Breast epithelium (tissue), 3 donors: ENCODE measurements at regions not wholly inside any gene's neighbourhood (a gene's known extent, or its start where the extent isn't known, plus 50 kb on each side); places are given as distances from the start of the nearest gene placed in this dataset.

Experiments
- POLR2A ChIP-seq: fragments of 450-650 bp; IDR thresholded peaks from one replicate; pipeline ENCODE4 v1.6.1; 2016; ENCODE audit warnings: antibody characterized with exemption, mild to moderate bottlenecking, moderate library complexity
- TF ChIP-seq, protein P1 (sequence below), 3 donors: fragments of 450-650 bp; IDR thresholded peaks; one replicate each; pipeline ENCODE4 v1.5.1; 2016 to 2017; ENCODE audit warnings: antibody characterized with exemption in 3 of 3, mild to moderate bottlenecking in 3 of 3, moderate library complexity in 3 of 3

DNA sequence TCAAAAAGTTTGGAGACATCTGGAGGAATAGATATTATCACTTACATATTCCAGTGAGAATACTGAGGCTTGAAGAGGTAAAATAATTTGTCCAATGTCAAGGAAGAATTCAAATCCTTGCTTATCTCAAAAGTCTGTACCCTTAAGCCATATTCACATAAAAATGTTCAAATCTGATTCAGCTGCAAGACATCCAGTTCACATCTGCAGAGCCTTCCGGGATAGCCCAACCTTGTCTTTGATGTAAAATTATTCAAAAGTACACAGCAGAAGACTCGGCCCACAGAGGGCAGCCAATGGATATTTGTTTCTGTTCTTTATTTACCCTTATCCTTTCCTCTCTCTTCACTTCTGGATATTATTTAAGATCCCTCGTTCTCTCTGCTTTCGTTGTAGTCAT is 1183.8 kb upstream of the WWC1 start:
- no peak for TF ChIP-seq POLR2A
- TF ChIP-seq, protein P1, sequence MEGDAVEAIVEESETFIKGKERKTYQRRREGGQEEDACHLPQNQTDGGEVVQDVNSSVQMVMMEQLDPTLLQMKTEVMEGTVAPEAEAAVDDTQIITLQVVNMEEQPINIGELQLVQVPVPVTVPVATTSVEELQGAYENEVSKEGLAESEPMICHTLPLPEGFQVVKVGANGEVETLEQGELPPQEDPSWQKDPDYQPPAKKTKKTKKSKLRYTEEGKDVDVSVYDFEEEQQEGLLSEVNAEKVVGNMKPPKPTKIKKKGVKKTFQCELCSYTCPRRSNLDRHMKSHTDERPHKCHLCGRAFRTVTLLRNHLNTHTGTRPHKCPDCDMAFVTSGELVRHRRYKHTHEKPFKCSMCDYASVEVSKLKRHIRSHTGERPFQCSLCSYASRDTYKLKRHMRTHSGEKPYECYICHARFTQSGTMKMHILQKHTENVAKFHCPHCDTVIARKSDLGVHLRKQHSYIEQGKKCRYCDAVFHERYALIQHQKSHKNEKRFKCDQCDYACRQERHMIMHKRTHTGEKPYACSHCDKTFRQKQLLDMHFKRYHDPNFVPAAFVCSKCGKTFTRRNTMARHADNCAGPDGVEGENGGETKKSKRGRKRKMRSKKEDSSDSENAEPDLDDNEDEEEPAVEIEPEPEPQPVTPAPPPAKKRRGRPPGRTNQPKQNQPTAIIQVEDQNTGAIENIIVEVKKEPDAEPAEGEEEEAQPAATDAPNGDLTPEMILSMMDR (IDR thresholded peaks at IDR 0.05), result no peak
